GM21390 (cell line): ENCODE measurements at regions not wholly inside any gene's neighbourhood (a gene's known extent, or its start where the extent isn't known, plus 50 kb on each side); places are given as distances from the start of the nearest gene placed in this dataset.
"Not testable (repeated sequence)": the region's sequence is repeated elsewhere in the genome, so short reads cannot be mapped to it uniquely, and the experiment has no call there.

Source experiments
- ATAC-seq: cut with Tn5 transposase; IDR thresholded peaks from one replicate; pipeline ENCODE4 v1.9.1; 2021; ENCODE audit not compliant: unreplicated experiment

DNA sequence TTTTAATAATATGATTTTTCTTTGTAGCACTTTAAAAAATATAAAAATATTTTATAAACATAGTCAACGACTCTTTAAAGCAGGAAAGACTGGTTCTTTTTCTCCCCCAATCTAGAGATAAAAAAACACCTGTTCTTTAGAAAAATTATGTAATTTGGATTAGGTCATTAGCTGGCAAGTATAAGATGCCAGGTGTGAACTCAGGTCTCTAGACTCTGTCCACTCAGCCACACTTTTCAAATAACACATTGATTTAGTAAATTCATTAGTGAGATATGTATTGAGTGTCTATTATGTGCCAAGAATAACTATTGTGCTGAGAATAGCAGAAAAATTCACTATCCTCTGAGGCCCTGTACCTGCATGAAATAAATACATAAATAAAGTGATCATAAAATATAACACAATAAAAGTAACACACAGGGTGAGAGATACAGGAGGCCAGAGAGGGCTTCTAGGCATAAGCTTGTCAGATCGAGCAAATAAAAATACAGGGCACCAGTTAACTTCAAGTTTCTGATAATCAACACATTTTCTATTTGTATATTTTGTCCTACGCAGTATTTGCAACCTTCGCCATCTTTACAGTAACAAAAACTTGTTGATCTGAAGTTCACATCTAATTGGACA is 867.1 kb upstream of the GBE1 start:
- no peak for ATAC-seq

DNA sequence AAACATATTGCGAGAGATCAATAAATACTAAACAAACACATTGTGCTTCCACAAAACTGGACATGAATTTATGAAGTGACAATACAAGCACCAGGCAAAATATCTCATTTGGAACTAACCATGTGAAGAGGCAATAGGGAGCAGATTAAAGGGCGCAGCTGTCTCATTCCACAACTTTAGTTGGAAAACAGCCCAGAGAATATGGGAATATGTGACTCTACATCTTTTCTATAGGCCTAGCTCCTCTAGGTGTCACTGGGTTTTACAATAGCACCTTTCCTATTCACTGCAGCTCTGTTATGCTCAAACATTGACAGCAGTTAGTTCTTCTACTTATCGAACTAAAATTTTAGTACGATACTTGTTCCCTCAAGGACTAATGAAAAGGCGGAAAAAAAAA is 866.3 kb upstream of the GBE1 start:
- ATAC-seq: no peak

DNA sequence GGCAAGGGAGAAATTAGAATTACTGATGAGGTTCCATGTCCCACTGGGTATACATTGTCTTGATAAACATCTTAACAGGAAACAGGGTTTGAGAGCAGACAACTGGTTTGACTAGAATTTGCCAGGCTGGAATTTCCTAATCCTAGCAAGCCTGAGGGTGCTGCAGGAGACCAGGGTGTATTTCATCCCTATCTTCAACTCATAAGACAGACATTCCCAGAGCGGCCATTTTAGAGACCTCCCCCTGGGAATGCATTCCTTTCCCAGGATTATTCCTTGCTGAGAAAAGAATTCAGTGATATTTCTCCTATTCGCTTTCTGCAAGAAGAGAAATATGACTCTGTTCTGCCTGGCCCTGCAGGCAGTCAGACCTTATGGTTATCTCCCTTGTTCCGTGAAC is 859.3 kb upstream of the GBE1 start:
- not testable (repeated sequence) for ATAC-seq

DNA sequence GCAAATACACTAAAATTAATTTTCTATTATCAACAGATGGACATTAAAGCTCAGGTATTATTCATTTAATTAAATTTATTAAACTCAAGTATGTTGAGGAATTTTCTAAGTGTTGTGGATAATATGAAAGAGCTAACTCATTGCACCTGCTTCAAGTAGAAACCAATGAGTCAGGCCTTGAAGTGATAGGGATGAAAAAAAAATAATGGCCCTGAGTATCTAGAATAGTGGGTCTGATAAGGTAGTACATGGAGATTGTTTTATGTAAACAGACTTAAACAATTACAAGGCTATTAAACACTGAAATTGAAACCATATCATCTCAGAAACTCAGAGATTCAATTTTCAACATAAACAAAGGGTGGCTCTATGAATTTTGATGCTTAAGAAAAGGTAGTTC is 857.1 kb upstream of the GBE1 start:
- no peak for ATAC-seq

DNA sequence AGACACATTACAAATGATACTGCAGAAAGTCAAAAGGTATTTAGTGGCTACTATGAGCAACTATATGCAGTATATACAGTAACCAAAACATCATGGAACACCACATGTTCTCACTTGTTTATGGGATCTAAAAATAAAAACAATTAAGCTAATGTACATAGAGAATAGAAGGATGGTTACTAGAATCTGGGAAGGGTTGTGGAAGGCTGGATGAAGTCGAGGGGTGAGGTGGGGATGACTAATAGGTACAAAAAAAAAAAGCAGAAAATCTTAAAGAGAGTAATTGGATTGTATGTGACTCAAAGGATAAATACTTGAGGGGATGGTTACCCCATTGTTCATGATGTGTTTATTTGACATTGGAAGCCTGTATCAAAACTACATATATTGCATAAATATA is 848.8 kb upstream of the GBE1 start:
- no peak for ATAC-seq

DNA sequence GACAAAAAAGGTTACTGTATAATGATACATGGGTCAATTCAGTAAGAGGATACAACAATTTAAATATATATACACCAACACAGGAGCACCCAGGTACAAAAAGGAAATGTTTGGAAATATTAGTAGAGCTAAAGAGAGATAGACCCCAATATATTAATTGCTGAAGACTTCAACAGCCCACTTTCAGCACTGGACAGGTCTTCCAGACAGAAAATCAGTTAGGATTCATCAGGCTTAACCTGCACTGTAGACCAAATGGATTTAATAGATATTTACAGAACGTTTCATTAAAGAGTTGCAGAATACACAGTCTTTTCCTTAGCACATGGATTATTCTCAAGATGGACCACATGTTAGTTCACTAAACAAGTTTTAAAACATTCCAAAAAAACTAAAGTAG is 845.9 kb upstream of the GBE1 start:
- no peak for ATAC-seq

DNA sequence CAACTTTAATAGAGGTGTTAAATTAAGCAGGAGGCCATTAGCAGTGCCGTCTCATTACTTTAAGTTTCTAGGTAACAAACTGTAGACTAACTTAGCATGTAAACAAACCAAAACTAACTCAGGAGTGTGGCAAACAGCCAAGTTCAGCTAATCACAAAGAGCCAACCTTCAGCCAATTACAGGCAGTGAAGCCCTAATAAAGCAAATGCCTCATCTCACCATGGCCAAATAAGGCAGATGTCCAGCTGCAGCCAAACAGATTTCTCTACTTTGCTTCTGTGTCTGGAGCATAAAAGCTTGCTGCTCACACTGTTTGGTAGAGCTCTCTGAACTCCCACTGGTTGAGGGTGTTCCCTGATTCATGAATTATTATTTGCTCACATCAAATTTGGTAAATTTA is 835.4 kb upstream of the GBE1 start:
- ATAC-seq: no peak

DNA sequence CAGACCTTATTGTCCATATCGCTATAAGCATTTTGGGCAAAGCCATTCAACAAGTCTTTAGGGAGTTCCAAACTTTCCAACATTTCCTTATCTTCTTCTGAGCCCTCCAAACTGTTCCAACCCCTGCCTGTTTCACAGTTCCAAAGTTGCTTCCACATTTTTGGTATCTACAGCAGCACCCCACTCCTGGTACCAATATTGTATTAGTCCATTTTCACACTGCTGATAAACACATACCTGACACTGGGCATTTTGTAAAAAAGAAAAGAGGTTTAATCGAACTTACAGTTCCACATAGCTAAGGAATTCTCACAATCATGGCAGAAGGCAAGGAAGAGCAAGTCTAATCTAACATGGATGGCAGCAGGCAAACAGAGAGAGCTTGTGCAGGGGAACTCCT is 834.1 kb upstream of the GBE1 start:
- no peak for ATAC-seq

DNA sequence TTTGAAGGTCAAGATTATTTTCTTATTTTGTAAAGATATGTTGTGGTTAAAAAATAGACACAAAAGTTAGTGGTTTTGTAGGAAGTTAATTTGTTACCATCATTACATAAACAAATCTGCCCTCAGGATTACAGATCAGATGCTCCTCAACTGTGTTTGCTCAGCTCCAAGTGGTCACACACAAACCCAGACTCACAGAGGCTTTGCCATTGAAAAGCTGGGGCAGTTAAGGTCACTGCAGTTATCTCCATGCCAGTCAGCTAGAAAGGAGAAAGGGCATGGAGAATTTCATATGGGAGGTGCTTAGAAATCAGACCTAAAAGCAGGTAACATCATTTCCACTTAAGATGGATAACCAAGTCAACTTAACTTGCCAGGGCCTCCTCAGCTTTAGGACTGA is 825.7 kb upstream of the GBE1 start:
- ATAC-seq: no peak

DNA sequence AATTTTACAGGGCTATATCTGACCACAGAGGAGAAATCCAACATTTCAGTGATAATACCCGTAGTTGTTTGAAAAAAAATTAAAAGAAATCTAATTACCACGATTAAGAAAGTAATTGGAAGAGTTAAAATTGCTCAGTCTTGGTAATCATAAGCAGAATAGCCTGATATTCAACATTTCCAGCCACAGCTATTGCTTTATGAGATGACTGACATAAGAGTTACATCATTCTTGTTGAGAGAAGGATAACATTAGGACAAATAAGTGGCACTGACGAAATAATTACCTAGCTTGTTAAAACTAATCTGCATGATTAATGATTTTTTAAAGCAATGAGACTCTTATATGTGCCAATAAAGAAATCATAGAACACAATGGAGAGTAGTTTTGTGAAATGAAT is 825.0 kb upstream of the GBE1 start:
- ATAC-seq: no peak

DNA sequence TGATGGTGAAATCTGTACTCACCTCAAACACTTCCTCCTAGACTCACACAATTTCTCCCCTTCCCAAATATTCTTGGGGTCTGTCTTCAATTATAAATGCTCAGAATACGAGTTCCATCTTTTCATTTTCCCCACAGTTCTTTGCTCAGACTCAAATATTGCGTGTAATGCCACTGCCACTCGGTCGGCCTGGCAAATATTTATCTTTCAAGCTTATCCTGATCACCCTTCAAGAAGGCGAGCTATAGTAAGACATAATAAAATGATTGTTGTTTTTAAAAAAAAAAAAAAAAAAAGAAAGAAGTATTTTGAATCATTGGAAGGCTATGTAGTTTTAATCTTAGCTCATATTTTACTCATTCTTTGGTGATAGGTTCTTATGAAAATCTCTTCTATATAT is 824.6 kb upstream of the GBE1 start:
- not testable (repeated sequence) for ATAC-seq

DNA sequence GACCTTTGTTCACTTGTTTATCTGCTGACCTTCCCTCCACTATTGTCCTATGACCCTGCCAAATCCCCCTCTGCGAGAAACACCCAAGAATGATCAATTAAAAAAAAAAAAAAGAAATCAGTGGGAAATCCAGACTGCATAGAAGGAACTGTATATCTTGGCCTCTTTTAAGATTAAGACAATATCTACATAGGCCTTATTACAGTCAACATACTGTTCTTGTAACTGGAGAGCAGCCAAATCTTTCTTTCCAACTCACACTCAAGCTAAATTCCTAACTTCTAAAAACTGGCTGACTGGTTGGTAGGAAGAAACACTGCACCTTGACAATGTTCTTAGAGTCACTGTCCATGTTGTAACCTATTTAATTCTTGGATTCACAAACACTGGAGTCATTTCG is 824.1 kb upstream of the GBE1 start:
- not testable (repeated sequence) for ATAC-seq

DNA sequence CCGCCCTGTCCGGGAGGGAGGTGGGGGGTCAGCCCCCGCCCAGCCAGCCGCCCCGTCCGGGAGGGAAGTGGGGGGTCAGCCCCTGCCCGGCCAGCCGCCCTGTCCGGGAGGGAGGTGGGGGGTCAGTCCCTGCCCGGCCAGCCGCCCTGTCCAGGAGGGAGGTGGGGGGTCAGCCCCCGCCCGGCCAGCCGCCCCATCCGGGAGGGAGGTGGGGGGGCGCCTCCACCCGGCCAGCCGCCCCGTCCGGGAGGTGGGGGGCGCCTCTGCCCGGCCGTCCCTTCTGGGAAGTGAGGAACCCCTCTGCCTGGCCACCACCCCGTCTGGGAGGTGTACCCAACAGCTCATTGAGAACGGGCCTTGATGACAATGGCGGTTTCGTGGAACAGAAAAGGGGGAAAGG is 823.4 kb upstream of the GBE1 start:
- not testable (repeated sequence) for ATAC-seq

DNA sequence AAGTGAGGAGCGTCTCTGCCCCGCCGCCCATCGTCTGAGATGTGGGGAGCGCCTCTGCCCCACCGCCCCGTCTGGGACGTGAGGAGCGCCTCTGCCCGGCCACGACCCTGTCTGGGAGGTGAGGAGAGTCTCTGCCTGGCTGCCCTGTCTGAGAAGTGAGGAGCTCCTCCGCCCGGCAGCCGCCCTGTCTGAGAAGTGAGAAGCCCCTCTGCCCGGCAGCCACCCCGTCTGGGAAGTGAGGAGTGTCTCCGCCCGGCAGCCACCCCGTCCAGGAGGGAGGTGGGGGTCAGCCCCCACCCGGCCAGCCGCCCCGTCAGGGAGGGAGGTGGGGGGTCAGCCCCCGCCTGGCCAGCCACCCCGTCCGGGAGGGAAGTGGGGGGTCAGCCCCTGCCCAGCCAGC is 823.0 kb upstream of the GBE1 start:
- ATAC-seq: not testable (repeated sequence)

DNA sequence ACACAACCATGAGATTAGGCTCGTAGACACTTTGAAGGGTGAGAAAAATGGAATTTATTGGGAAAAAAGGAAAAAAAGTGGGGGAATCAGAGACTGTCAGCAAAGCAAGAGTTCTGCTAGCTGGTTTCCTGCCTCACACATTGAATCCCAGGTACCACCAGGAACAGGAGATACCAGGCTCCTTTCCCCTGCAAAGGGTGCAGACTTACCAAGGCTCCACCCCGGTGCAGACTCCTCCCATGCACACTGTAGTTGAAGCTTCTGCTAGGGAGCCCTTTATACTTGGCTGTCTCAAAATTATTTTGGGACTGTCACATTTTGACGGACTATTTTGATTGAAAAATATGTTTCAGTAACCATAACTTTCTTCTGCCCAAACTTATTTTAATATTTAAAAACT is 819.9 kb upstream of the GBE1 start:
- no peak for ATAC-seq

DNA sequence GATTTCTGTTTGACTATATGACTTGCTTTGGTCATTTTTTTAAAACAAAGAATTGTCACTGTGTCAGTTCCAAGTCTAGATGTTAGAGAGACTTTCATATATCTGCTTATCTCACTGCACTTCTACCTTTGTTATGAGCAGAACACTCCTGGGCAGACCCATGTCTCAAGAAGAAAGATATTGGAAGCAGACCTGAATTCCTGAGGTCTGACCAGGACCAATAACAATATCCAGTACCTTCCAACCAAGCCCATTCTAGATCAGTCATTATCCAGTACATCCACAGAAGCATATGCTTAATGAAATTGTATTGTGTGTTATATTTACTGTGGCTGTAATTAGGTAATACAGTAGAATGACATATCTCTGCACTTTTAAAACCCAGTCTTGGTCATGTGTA is 811.3 kb upstream of the GBE1 start:
- ATAC-seq: no peak

DNA sequence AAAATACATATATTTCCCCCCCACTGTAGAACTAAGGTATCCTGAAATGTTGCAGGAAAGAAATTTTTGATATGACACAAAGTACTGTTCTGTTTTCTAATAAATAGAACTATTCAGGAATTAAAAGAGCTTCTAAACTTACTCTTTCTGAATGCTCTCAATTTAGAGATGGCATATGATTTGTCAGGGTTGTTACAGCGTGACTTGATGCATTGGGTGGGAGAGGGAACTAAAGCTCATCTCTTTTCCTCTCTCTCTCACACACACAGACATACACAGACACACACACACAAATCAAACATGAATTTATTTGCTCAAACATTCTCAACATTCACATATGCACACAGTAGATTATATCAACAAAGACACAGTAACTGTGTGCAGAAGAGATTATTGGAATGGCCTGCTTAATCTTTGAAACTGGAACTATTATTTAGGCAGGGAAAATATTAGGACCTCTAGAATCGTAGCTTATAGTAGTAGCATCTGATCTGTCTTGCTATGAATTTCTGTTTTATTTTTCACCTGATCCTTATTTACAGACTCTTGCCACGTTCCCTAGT is 807.4 kb upstream of the GBE1 start:
- ATAC-seq: no peak

DNA sequence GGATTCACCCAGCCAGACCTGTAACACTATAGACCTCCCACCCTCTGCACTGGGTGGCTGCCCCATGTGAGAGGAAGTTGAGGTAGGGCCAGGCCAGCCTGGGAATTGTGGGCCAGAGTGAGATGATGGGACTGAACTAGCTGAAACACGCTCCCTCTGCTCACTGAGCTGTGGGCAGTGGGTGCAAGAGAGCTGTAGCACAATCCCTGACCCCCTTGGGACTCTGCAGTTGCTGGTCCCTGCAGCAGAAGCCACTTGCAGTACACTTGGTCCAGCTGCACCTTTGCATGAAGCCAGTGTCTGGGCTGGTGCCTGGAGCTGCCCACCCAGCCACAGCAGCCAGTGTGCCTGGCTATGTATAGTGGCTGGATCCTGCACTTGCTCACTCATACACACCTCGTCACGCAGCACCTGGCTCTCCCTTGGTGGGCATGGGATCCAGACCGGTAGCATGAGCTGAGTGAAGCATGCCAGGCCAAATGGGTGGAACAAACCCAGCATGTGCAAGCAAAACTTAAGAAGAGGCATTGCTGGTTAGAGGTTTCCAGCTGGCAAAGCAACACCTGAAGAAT is 805.7 kb upstream of the GBE1 start:
- no peak for ATAC-seq

DNA sequence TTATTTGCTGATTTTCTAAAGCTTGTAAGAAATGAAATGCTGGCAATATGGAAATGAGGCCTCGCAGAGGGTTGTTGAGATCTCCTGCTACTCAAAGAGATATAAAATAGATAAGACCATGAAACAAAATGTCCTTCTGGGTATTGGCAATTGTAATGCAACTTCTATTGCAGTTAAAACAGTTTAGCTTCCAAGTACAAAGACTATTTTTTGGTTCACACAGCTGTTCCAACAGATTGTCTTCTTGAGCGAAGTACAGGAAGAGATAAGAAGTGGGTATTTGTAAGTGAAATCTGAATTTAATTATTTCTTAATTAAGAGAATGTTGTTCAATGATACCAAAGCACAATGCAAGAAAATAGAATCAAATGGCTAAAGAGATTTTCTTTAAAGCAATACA is 801.5 kb upstream of the GBE1 start:
- ATAC-seq: no peak

DNA sequence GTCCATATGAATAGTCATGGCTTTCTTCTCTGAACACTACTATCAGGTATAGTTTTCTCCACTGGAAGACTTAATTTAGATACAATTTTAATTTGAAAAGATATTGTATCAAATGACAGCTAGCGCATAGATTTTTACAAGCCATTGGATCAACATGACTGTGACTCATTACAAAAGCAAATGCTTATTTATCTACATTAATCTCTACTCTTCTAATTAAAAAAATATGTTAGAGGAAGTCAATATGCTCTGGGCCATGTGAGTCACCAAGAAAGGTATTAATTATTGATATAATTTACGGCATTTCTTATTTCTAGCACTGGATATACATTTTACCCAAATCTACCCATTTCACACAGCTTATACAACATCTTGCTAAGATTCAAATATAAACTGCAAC is 800.3 kb upstream of the GBE1 start:
- no peak for ATAC-seq

DNA sequence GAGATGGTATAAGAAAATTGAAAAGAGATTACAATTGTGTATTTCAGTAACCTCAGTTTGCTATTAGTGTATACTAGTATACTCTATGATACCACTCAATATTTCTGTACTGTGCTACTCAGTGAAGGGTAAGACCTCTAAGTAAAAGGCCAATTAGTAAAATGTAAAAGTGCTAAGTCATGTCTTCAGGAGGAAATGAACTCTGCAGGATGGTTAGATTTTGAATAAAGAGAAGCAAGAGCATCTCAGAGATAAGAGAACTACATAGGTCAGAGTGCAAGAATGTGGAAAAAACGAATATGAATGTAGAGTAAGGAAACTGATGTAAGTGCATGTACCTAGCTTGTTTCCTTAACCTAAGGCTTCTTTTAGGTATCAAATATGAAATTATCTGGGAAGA is 796.6 kb upstream of the GBE1 start:
- ATAC-seq: no peak

DNA sequence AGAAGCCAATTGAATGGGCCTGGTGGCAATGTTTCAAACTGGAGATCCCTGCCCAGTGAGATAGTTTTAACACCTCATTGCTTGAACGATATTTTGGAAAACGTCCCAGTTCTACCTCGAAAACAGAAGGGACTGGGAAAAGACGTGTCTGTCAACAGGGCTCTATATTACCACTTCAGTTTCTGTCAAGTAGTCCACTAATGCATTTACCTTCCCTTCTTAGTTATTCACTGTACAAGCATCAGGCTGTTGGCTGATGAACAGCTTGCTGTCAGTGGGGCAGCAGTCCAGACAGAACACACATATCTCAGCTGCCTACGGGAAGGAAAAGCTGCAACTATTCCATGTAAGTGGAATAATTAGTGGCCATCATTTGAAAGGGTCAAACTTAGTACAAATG is 794.7 kb upstream of the GBE1 start:
- no peak for ATAC-seq

DNA sequence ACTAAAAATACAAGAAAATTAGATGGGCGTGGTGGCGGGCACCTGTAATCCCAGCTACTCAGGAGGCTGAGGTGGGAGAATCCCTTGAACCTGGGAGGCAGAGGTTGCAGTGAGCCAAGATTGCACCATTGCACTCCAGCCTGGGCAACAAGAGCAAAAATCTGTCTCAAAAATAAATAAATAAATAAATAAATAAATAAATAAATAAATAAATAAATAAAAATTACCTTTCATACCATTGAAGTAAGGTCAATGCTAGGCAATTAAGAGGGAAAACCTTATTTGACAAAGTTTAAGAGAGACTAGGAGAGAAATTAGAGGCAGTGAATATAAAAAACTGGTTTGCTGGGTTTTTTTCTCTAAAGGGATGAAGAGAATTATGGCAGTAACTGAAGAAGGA is 781.1 kb upstream of the GBE1 start:
- ATAC-seq: not testable (repeated sequence)
